Endothelial cell of umbilical vein (primary cell): ENCODE measurements at regions not wholly inside any gene's neighbourhood (a gene's known extent, or its start where the extent isn't known, plus 50 kb on each side); places are given as distances from the start of the nearest gene placed in this dataset.

Source experiments
- BruUV-seq: library from RNA; stranded (reverse); fragments of 400-500 nt; replicated peaks from 2 replicates; lab custom pipeline; 2021; lab: Mats Ljungman, UMichigan
- CTCF ChIA-PET: fragments of 300-600, 350-600 bp; sonication (Branson Sonifier 250); formaldehyde crosslinking; loops from one replicate; lab custom pipeline; 2021; ENCODE audit warnings: antibody characterized with exemption, inconsistent platforms; lab: Charles Lee
- POLR2A ChIA-PET: fragments of 300-600, 350-600 bp; sonication (Branson Sonifier 250); formaldehyde crosslinking; loops from one replicate; lab custom pipeline; 2021; ENCODE audit warnings: antibody characterized with exemption, inconsistent platforms; lab: Charles Lee
- DNase-seq: peaks from one replicate; pipeline ENCODE4 v3.0.0-alpha.2; 2011; ENCODE audit warnings: low read depth, low spot score
- FAIRE-seq: peaks from 2 replicates; lab custom pipeline; 2011; peaks lifted over from hg19 to GRCh38; lab: Jason Lieb, UNC
- H2AFZ ChIP-seq: 2 replicates; pipeline ENCODE4 v1.6.0; 2012; ENCODE audit warnings: low read depth, low read length, control low read depth, inconsistent platforms
- H3K27ac ChIP-seq: 2 replicates; pipeline ENCODE4 v1.5.1; 2011; ENCODE audit warnings: low read depth, mild to moderate bottlenecking, control low read depth, low read length, moderate library complexity; ENCODE audit not compliant: insufficient read depth
- H3K27me3 ChIP-seq, 2 experiments: 2 replicates each; pipeline versions ENCODE4 v1.6.0 to v1.6.1; 2011; ENCODE audit warnings: low read length in 2 of 2, mixed read lengths in 1 of 2; ENCODE audit not compliant: control insufficient read depth in 2 of 2, insufficient read depth in 2 of 2
- H3K36me3 ChIP-seq, 2 experiments: 2 replicates in 1 of 2; 3 replicates in 1 of 2; pipeline ENCODE4 v1.5.1; 2011; ENCODE audit warnings: low read length in 2 of 2, mild to moderate bottlenecking in 1 of 2, moderate library complexity in 1 of 2; ENCODE audit not compliant: control insufficient read depth in 2 of 2, insufficient read depth in 2 of 2; ENCODE audit errors: extremely low read depth in 1 of 2
- H3K4me1 ChIP-seq: 3 replicates; pipeline ENCODE4 v1.5.1; 2011; ENCODE audit warnings: mild to moderate bottlenecking, low read length; ENCODE audit not compliant: control insufficient read depth, insufficient read depth; ENCODE audit errors: extremely low read depth
- H3K4me2 ChIP-seq: 2 replicates; pipeline ENCODE4 v1.6.1; 2011; ENCODE audit warnings: low read length, control low read depth, mixed read lengths; ENCODE audit not compliant: insufficient read depth
- H3K4me3 ChIP-seq, 3 experiments: fragments of 200-600 bp in 1 of 3; sonication (generic), shearing (Covaris generic) in 1 of 3; replicated peaks in 1 of 3; 2 replicates each; pipeline ENCODE4 v1.5.1; 2011 to 2016; ENCODE audit warnings: control low read depth in 3 of 3, low read length in 3 of 3, mild to moderate bottlenecking in 2 of 3, inconsistent platforms in 1 of 3, low read depth in 1 of 3, moderate library complexity in 1 of 3; ENCODE audit not compliant: insufficient read depth in 1 of 3
- H3K79me2 ChIP-seq: 2 replicates; pipeline ENCODE4 v1.6.0; 2012; ENCODE audit warnings: low read length, inconsistent platforms; ENCODE audit not compliant: control insufficient read depth, insufficient read depth
- H3K9ac ChIP-seq: replicated peaks from 2 replicates; pipeline ENCODE3; 2011; ENCODE audit warnings: low read length, control low read depth; ENCODE audit not compliant: insufficient read depth; ENCODE audit errors: extremely low read depth
- H3K9me1 ChIP-seq: replicated peaks from 3 replicates; pipeline ENCODE4 v1.6.0; 2011; ENCODE audit warnings: mild to moderate bottlenecking, low read length; ENCODE audit not compliant: control insufficient read depth, insufficient read depth; ENCODE audit errors: extremely low read depth
- H3K9me3 ChIP-seq: replicated peaks from 2 replicates; pipeline ENCODE4 v1.5.1; 2012; ENCODE audit warnings: low read length, inconsistent platforms; ENCODE audit not compliant: control insufficient read depth, insufficient read depth
- H4K20me1 ChIP-seq: replicated peaks from 2 replicates; pipeline ENCODE3; 2011; ENCODE audit warnings: mild to moderate bottlenecking, low read length; ENCODE audit not compliant: control insufficient read depth, insufficient read depth; ENCODE audit errors: extremely low read depth
- EZH2 ChIP-seq: IDR thresholded peaks from 2 replicates; pipeline ENCODE4 v1.6.1; 2012; ENCODE audit warnings: borderline replicate concordance, low read depth, mild to moderate bottlenecking, moderate library complexity, low read length, inconsistent platforms; ENCODE audit not compliant: severe bottlenecking
- FOS ChIP-seq: IDR thresholded peaks from 2 replicates; pipeline ENCODE4 v1.6.1; 2011; ENCODE audit warnings: mild to moderate bottlenecking, low read length, moderate library complexity, borderline replicate concordance; ENCODE audit not compliant: insufficient read depth
- GATA2 ChIP-seq: IDR thresholded peaks from 2 replicates; pipeline ENCODE4 v1.7.0; 2011; ENCODE audit warnings: low read depth, mild to moderate bottlenecking, moderate library complexity, mixed read lengths, low read length; ENCODE audit not compliant: insufficient read length, insufficient read depth
- JUN ChIP-seq: IDR thresholded peaks from 2 replicates; pipeline ENCODE4 v1.6.1; 2011; ENCODE audit warnings: borderline replicate concordance, low read depth; ENCODE audit not compliant: insufficient read length, insufficient read depth
- MAX ChIP-seq: IDR thresholded peaks from 2 replicates; pipeline ENCODE4 v1.6.1; 2011; ENCODE audit not compliant: insufficient read depth, insufficient read length
- POLR2A ChIP-seq: IDR thresholded peaks from 2 replicates; pipeline ENCODE4 v1.6.1; 2012; ENCODE audit warnings: low read depth, mild to moderate bottlenecking, control low read depth, low read length
- POLR2AphosphoS5 ChIP-seq: IDR thresholded peaks from 2 replicates; pipeline ENCODE4 v1.6.1; 2012; ENCODE audit warnings: low read depth, mild to moderate bottlenecking, control low read depth, low read length, moderate library complexity; ENCODE audit not compliant: insufficient read depth
- dilution Hi-C: fragments of 300-500 bp; cut with MboI; formaldehyde crosslinking; loops from one replicate; pipeline ENCODE4 v1.15.0; 2019; ENCODE audit warnings: low sequenced_read_pairs; ENCODE audit not compliant: extremely low pct_ligation_motif_present
- intact Hi-C: fragments of 100-400 bp; cut with micrococcal nuclease; formaldehyde crosslinking; loops from one replicate; pipeline ENCODE4 v1.10.0; 2022

GRCh38 chr1:9447215-9447960, 91.9 kb upstream of the SLC25A33 start:
- Histone ChIP-seq H3K4me1 (peaks cover 8% of the 10 kb centered on the region), H3K36me3 (no peaks in the 10 kb centered on the region), H3K9ac (no peak overlapping the region), H3K27me3 (no peaks in the 10 kb centered on the region), H2AFZ (no peak overlapping the region), H3K4me2 (no peak overlapping the region), H4K20me1 (no peaks in the 10 kb centered on the region), H3K9me1 (no peaks in the 10 kb centered on the region), H3K4me3 (no peak overlapping the region), H3K27ac (no peak overlapping the region), H3K79me2 (no peaks in the 10 kb centered on the region), H3K9me3 (no peaks in the 10 kb centered on the region)
- dilution Hi-C loops, result no loop called here
- intact Hi-C loops, result no loop called here
- FAIRE-seq (no peak), DNase-seq (no peak)
- no TSS peak for BruUV-seq
- CTCF ChIA-PET, result interaction anchor here (2.8 kb wide), 1 partner anchor 8 kb away, joined by 8 read pairs; no protein-coding TSS in a partner anchor
- TF ChIP-seq FOS (no peak), GATA2 (no peak), JUN (no peak), POLR2AphosphoS5 (no peak), EZH2 (no peak), POLR2A (no peak), MAX (no peak)
- POLR2A ChIA-PET, result no interaction called here
